ENCODE measurements at regions not wholly inside any gene's neighbourhood (a gene's known extent, or its start where the extent isn't known, plus 50 kb on each side); places are given as distances from the start of the nearest gene placed in this dataset.
"Not testable (repeated sequence)": the region's sequence is repeated elsewhere in the genome, so short reads cannot be mapped to it uniquely, and the experiment has no call there.

DNA sequence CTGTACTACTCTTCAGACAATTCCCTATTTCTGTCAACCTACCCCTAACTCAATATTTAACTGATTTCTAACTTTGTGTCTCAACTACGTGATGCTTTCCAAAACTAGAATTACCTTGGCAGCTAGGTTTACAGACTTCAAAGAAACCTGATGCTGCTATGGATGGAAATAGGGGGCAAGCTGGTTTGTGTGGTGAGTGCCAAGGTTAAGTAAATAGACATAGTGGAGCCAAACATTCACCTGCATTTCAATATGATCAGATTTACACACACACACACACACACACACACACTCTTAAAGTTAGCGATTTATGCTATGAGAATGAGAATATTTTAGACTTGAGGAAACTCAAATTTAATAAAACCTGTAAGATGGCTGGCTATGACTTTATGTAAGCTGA lies 52.1 kb upstream of the POMZP3 start:
- TF ChIP-seq, protein P1, sequence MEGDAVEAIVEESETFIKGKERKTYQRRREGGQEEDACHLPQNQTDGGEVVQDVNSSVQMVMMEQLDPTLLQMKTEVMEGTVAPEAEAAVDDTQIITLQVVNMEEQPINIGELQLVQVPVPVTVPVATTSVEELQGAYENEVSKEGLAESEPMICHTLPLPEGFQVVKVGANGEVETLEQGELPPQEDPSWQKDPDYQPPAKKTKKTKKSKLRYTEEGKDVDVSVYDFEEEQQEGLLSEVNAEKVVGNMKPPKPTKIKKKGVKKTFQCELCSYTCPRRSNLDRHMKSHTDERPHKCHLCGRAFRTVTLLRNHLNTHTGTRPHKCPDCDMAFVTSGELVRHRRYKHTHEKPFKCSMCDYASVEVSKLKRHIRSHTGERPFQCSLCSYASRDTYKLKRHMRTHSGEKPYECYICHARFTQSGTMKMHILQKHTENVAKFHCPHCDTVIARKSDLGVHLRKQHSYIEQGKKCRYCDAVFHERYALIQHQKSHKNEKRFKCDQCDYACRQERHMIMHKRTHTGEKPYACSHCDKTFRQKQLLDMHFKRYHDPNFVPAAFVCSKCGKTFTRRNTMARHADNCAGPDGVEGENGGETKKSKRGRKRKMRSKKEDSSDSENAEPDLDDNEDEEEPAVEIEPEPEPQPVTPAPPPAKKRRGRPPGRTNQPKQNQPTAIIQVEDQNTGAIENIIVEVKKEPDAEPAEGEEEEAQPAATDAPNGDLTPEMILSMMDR (conservative IDR thresholded peaks at IDR 0.05; ENCODE audit: low read depth, low read length): not testable (repeated sequence)
- TF ChIP-seq EZH2 (IDR thresholded peaks at IDR 0.05; ENCODE audit: borderline replicate concordance, low read depth, low read length, poor library complexity, severe bottlenecking): not testable (repeated sequence)
